Retinal pigment epithelial cell (primary cell): ENCODE measurements at regions not wholly inside any gene's neighbourhood (a gene's known extent, or its start where the extent isn't known, plus 50 kb on each side); places are given as distances from the start of the nearest gene placed in this dataset.

ENCODE experiments used
- DNase-seq: peaks from one replicate; pipeline ENCODE4 v3.0.0-alpha.2; 2010; ENCODE audit warnings: low read depth
- H3K4me3 ChIP-seq: 2 replicates; pipeline ENCODE4 v1.5.1; 2011; ENCODE audit warnings: mild to moderate bottlenecking, low read length, control low read depth, moderate library complexity
- TF ChIP-seq, protein P1 (sequence below): conservative IDR thresholded peaks from 2 replicates; pipeline ENCODE4 v1.5.1; 2011; ENCODE audit warnings: low read depth, low read length, control low read depth, inconsistent platforms

DNA sequence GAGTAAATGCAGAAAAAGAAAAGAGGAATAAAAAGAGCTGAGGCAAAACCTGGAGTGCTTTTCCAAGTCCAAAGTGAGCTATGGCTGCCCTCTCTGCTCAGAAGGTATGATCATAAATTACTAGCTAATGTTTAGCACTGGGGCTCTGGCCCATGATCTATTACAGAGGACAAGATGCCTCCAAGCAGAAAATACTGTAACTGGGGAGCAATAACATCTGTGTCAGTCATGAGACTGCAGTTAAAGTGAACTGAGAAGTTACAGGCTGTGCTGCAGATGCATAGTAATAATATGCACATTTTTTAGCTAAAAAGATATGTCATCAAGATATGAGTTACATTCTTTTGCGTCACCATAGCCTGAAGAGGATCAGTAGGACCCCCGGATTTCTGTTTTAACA lies 209.4 kb upstream of the RBBP8 start:
- DNase-seq, result no peak
- TF ChIP-seq, protein P1, sequence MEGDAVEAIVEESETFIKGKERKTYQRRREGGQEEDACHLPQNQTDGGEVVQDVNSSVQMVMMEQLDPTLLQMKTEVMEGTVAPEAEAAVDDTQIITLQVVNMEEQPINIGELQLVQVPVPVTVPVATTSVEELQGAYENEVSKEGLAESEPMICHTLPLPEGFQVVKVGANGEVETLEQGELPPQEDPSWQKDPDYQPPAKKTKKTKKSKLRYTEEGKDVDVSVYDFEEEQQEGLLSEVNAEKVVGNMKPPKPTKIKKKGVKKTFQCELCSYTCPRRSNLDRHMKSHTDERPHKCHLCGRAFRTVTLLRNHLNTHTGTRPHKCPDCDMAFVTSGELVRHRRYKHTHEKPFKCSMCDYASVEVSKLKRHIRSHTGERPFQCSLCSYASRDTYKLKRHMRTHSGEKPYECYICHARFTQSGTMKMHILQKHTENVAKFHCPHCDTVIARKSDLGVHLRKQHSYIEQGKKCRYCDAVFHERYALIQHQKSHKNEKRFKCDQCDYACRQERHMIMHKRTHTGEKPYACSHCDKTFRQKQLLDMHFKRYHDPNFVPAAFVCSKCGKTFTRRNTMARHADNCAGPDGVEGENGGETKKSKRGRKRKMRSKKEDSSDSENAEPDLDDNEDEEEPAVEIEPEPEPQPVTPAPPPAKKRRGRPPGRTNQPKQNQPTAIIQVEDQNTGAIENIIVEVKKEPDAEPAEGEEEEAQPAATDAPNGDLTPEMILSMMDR, result no peak
- H3K4me3 ChIP-seq, result no peak overlapping the region

DNA sequence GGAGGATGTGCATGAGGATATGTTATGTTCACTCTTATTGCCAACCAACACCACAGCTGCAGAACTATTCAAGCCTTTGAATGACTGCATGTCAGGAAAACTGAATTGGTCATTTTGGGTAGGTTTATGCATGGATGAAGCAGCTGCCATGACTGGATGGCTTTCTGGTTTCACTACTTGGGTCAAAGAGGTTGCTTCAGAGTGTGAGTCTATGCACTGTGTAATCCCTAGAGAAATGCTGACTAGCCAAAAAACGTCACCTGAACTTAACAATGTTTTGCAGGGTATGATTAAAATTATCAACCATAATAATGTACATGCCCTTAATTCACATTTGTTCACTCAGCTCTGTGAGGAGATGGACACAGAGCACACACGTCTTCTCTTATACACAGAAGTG lies 206.7 kb upstream of the RBBP8 start:
- TF ChIP-seq, protein P1, result no peak
- DNase-seq, result no peak
- H3K4me3 ChIP-seq, result no peak overlapping the region

DNA sequence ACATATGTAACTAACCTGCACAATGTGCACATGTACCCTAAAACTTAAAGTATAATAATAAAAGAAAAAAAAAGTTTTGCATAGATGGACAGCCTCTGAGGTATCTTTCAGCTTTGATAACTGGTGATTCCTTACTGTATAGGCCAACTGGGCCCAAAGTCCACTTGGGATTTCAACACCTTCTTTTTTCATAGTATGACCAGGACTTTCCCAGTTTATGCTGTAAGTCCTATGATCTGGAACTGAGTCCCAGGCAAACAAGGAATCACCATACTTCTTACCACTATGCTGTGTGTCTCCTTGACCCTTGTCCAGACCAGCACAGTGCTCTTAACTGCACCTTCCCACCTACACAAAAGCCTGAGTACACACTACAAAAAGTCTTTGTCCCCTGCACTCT lies 205.1 kb upstream of the RBBP8 start:
- DNase-seq, result no peak
- TF ChIP-seq, protein P1, result no peak
- H3K4me3 ChIP-seq, result no peak overlapping the region

DNA sequence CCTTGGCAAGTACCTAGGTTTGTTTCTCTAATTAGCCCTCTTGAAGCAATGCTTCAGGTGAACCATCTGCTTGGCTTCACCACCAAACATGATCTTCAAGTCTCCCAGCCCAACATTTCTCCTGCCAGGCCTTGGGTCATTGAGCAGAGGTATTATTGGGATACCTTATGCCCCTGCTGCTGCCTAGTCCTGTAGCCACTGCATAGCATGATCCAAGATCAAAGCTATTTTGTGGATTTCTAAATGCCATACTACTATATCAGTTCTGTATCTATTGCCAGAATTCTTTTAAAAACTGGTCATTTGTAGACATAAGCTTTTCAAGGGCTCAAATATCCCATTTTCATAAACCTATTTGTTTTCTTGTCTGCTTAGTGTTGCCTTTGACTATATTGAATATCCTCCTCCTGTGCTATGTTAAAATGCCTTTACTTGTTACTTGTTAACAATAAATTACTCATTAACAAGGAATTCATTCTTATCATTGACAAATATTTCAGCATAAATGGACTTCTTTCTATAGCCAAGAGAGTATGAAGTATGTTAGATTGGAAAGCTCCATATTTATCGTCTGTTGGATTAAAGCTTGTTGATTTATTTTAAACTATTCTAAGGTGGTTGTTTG lies 204.5 kb upstream of the RBBP8 start:
- DNase-seq, result no peak
- TF ChIP-seq, protein P1, result no peak
- H3K4me3 ChIP-seq, result no peak overlapping the region

DNA sequence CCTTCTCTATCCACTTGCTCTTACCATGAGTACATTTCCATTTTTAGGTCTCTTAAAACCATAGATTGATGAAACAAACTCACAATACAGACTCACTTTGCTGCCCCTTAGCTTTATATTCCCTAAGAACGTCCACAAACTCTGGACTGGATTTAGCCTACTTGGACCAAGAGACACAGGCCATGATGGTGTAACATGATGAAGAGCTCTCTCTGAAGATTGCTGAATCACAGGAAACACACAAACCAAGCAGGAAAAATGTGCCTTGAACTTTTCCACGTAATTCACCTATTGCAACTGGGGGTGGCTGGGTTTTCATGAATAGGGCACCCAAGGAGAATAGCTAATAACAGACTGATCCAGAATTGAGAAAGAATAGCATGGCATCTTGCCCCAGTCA lies 201.7 kb upstream of the RBBP8 start:
- H3K4me3 ChIP-seq, result no peak overlapping the region
- TF ChIP-seq, protein P1, result no peak

DNA sequence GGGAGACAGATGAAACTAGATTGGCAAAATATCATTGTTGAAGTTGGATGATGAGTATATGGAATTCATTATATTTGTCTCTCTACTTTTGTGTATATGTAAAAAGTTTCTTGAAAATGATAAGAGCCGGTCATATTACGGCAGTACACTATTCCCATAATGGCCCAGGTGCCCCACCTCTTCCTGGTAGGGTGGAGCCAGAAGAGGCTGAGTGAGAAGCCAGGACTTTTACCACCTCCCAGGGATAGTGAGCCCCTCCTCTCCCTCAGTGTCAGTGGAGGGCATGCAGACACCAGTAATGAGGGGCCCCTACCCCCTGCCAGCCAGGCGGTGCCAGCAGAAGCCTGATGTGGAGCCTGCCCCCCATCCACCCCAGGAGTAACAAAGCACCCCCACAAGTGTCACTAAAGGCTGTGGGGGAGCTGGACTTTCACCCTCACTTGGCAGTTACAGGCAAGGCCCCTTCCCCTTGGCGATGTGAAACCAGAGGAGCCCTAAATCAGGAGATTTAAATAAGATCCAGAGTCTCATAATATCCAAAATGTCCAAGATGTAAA lies 198.9 kb upstream of the RBBP8 start:
- no peak overlapping the region for H3K4me3 ChIP-seq
- TF ChIP-seq, protein P1, result no peak
- DNase-seq, result no peak

More for the DNA sequence above, 201.7 kb upstream of the RBBP8 start:
- no peak for DNase-seq
